Activated gamma-delta T cell (primary cell): ENCODE measurements at regions not wholly inside any gene's neighbourhood (a gene's known extent, or its start where the extent isn't known, plus 50 kb on each side); places are given as distances from the start of the nearest gene placed in this dataset.

Experiments used
- DNase-seq: peaks from one replicate; lab custom pipeline; 2025; lab: John Stamatoyannopoulos, UW

DNA sequence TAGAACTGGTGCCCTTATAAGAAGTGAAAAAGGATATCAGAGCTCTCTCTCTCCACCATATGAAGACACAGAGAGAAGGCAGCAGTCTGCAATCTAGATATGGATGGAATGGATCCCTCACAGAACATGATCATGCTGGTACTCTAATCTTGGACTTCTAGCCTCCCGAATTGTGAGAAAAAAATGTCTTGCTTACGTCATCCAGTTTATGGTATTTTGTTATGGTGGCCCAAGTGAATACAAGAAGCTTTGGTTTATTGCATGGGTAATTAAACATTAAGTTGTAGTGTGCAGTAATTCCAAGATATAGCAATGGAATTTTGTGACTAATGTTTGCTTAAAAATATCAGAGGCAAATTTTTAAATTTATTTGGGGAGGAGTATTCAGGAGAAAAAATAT is 1667.4 kb upstream of the SLC39A10 start:
- DNase-seq: no peak

DNA sequence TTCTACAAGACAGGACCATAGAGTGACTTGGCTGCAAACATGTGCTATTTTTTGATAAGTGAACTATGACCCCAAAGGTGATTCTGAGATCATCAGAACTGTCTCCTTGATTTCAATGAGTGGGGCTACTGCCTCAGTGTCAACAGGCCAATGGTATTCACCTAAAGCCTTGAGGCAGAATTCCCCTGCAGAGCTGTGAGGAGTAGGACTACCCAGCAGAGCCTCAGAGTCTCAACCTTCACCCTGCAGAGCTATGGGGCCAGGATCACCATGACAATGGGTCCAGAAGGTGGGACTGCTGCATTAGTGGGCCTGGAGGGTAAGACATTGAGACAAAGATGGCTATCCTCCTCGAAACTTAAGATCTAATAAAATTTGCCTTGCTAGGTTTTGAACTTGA is 1668.2 kb upstream of the SLC39A10 start:
- no peak for DNase-seq

DNA sequence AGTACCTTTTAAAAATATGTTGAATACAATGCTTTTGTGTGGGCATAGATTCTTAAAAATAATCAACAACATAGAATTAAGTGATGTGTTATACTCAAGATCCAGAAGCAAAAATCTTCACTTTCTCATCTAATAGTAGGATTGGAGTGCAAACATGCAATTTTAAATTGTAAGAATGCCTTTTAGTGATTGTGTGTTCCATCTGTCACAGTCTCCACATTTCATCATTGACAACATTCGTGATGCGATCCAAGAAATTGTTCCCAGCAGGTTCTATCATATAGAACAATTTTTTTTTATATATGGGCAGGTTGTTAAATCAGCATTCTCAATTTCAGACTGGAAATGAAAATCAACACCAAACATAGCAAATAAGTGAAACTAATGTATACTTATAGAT is 1671.8 kb upstream of the SLC39A10 start:
- no peak for DNase-seq

DNA sequence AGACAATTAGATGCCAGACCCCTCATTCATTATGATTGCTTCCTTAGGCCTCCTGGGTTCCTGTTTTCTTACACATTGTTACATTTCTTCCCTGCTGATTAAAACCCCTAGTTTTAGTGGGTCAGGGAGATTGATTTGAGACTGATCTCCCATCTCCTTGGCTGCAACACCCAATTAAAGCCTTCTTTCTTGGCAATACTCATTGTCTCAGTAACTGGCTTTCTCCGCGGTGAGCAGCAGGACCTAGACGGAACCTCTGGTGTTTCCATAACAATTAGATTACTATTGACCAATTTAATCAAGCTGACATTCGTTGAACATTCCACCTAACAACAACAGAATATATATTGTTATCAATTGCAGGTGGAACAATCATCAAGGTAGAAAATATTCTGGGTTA is 1676.4 kb upstream of the SLC39A10 start:
- DNase-seq: no peak

DNA sequence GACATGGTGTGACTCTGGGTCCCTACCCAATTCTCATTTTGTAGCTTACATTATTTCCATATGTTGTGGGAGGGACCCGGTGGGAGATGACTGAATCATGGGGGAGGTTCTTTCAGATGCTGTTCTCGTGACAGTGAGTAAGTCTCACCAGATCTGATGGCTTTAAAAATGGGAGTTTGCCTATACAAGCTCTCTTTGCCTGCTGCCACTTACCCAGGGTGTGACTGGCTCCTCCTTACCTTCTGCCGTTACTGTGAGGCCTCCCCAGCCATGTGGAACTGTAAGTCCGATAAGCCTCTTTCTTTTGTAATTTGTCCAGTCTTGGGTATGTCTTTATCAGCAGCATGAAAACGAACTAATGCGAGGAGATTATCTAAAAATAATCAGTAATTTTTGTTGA is 1683.2 kb upstream of the SLC39A10 start:
- no peak for DNase-seq

DNA sequence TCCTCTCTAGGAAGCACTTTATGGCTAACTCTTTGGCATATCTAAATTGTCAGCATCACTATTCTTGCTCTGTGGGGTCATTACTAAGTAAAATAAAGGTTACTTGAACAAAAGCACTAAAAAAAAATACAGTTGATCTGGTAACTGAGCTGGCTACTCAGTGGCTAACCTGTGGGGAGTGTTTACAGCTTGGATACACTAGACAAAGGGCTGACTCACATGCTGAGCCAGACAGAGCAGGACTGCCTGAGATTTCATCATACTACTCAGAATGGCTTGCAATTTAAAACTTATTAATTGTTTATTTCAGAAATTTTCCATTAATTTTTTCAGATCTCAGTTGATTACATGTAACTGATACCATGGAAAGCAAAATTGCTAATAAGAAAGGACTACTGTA is 1690.4 kb upstream of the SLC39A10 start:
- no peak for DNase-seq

DNA sequence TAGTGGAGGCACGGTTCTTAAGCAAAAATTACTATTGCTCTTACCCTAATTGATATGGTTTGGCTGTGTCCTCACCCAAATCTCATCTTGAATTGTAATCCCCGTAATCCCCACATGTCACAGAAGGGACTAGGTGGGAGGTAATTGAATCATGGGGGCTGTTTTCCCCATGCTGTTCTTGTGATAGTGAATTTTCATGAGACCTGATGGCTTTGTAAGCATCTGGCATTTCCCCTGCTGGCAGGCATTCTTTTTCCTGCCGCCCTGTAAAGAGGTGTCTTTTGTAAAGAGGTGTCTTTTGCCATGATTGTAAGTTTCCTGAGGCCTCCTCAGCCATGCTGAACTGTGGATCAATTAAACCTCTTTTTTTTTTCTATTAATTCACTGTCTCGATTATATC is 1691.8 kb upstream of the SLC39A10 start:
- no peak for DNase-seq

DNA sequence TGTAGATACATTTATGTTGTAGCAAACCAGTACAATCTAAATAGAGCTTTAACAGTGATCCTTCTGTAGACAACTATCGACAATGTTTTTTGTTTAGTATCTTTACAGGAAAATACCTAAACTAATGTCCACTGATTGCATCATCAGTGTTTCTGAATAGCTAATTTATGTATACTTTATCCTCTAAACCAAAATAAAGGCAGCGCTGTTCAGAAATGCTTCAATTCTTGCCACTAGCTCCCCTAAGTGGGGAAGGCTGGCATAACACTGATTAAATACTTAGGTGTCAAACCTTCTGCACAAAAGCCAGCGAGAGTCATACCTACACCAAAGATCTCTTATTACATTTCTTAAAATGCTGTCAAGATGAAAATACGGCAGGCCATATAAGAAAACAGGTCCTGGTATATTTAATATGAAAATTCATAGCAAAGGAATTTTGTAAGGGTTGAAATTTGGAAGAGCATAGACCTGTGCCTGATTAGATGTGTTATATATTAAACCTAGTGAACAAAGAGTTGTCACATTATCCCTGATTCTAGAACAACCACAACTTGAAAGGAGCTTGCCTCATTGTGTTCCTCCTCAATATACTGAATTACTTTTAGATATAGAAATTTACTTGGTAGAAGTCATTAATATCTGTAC is 1693.4 kb upstream of the SLC39A10 start:
- no peak for DNase-seq

DNA sequence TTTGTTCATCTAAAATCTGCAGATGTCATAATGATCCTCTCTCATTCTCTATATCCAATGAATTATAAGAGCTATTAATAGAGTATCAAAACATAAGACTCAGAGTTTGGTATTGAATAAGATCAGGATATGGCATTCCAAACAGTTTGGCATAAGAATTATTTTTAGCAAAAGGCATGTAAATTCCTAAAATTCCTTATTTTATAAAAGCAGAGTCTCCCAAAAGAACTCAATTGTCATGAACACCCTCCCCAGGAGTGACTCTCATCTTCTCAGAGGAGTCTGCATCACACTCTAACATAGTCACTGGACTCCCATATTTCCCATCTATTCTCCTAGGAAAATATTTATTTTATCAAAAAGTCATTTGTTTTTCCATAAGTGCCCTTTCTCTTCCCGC is 1710.2 kb upstream of the SLC39A10 start:
- no peak for DNase-seq

DNA sequence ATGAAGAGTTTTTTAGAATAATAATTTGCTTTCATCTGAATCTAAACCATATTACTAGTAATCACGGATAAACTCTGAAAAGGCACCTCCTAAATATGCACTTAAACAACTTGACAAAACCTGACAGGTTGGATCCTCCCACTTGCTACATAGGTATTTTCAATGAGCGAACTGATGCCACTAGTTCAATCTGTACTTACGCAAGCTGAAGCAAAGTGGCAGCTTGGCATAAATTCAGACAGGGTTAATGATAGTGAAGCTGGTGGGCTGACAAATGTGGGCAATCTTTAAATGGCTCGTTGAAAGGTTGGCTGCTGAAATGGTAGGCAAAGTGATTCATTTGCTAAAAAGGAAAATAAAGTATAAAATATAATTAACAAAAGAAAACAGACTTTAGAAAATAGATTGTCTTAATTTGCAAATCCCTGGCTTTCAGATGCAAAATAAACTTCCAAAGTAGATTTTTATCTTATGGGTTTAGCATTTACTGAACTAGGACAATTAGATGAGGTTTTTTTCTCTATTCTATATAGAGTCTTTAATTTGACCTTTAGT is 1713.5 kb upstream of the SLC39A10 start:
- no peak for DNase-seq

DNA sequence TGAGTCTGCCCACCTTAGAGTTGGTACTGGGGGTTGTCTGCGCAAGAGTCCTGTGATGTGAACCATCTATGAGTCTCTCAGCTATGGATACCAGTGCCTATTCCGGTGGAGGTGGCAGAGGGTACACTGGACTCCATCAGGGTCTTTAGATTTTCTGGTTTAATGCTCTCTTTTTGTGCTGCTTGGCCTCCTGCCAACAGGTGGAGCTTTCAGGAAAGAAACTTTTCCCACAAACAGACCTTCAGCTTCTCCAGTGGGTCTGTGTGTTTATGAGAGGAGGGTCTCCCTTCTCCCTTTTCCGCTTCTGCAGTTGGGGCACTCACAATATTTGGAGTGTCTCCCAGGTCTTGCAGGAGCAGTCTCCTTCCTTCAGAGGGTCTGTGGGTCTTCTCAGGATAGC is 1721.9 kb upstream of the SLC39A10 start:
- no peak for DNase-seq

DNA sequence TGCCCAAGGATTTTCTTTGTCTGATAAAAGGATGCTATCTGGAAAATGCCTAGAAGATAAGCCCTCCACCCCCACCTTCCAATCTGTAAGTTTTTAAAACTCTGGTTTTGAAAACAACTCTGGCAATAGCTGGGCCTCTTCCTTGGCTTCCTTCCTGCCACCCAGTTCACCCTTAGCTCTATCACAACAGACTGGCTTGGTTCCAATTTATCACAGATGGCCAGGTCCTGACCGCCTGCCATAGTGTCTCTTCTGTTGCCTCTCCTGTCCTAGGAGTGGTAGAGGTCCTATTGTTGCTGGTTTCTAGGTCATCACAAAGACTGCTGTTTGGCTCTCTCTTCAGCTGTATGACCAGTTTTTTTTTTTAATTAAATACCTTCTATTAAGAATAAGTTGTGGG is 1727.9 kb upstream of the SLC39A10 start:
- DNase-seq: no peak

DNA sequence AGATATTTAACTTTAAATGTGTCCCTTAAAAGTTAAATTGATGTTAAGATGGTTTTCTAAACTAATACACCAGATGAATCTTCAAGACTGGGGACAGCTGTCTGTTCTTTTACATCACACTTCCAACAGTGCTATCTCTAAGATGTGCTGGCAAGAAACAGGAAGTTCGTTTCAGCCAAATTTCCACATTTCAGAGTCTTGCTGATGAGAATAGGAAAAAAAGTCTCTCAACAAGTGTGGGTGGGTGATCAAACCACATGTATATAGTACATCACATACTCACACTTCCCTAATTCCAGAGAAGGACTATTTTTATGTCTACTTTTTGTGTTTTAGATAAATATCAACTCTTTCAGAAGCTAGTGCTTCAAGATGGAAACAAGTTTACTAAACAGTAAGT is 1712.8 kb upstream of the TMEFF2 start:
- no peak for DNase-seq

DNA sequence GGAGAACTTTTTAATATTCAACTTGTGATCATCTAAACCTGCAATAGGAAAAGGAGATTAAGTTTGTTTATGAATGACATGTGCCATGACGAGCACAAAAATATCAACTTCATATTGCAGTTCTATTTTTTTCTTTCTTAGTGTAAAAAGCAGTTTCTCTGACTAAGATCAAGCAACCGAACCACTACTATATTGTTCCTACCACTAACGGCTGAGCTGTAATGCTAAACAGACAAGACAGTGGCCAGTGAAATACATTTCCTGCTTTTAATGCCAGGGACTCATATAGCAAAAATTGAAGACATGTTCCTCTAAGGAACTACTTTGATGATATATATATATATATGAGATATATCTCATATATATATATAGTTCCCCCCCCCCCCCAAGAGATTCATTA is 1705.6 kb upstream of the TMEFF2 start:
- no peak for DNase-seq

DNA sequence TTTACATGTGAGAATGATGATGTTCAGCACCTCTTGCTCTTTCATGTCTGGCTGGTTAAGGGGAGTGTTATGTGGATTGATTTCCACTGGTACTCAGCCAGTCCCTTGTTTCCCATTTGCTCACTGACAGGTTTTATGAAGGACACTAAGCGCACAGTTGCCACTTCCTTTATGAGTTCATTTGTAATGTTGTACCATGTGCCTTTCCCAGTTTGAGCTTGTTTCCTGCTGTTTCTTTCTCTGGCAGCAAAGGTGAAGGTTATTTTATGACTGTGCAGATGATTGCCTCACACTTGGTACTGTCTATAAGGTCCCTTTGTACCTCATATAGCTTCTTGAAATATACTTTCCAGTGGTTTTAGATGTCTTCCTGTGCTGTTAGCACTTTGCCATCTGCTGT is 1700.5 kb upstream of the TMEFF2 start:
- no peak for DNase-seq

DNA sequence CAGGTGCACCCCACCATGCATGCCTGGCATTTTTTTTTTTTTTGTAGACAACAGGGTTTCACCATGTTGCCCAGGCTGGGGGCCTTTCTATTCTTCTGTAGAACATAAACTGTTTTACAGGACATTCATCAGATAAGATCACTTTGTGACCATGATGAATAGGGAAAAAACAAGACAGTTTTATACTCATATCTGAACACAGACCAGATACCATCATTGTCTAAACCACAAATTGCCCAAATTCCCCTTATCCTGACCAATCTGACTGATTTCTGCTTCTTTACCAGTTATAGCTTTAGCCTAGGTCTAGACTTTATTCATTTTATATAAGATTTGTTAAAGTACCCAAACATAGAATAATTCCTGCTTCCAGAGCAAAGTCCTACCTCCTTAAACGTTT is 1699.3 kb upstream of the TMEFF2 start:
- DNase-seq: no peak

DNA sequence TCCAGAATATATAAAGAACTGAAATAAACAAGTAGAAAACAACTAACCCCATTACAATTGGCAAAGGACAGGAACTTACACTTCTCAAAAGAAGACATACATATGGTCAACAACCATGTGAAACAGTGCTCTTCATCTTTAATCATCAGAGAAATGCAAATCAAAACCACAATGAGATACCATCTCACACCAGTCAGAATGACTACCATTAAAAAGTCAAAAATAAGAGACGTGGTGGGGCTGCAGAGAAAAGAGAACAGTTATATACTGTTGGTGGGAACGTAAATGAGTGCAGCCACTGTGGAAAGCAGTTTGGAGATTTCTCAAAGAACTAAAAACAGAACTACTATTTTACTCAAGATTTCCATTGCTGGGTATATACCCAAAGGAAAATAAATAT is 1696.3 kb upstream of the TMEFF2 start:
- DNase-seq: no peak

DNA sequence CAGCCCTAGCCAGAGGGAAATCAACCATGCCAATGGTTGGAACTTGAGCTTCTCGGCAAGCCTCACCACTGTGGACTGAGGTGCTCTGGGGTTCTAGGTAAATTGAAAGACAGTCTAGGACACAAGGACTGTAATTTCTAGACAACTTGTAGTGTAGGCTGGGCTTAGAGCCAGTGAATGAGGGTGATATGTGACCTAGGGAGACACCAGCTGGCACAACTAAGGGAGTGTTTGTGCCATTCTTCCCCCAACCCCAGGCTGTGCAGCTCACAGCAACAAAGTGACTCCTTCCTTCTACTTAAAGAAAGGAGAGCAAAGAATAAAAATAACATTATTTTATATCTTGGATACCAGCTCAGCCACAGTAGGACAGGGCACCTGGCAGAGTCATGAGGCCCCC is 1690.7 kb upstream of the TMEFF2 start:
- no peak for DNase-seq

DNA sequence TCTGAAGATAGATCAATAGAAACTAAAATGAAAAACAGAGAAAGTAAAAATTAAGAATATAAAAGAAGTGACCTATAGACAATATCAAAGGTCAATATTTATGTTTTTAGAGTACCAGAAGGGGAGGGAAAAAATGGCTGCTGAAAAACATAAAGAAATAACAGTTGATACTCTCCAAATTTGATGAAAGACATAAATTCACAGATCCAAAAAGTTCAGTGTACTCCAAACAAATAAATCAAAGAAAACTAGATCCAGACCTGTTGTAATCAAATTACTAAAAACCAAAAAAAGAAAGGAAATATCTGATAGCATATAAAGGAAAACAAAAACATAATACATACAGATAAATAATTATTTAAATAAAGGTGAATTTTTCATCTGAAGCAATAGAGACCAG is 1689.1 kb upstream of the TMEFF2 start:
- no peak for DNase-seq

DNA sequence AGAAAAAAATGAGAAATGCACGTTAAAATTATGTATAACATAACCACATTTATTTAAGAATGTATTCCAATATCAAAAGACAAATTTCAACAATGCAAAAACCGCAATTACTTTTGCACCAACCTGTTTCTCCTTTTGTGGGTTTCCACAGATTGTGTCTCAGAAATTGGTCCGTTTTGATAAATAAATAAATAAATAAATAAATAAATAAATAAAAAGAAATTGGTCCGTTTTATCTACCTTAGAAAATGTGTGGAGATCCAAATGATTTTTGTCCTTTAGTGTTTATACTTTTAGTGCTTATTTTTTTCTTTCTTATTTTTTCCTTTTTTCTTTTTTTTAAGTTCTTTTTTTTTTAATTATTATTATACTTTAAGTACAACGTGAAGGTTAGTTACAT is 1682.2 kb upstream of the TMEFF2 start:
- DNase-seq: no peak

DNA sequence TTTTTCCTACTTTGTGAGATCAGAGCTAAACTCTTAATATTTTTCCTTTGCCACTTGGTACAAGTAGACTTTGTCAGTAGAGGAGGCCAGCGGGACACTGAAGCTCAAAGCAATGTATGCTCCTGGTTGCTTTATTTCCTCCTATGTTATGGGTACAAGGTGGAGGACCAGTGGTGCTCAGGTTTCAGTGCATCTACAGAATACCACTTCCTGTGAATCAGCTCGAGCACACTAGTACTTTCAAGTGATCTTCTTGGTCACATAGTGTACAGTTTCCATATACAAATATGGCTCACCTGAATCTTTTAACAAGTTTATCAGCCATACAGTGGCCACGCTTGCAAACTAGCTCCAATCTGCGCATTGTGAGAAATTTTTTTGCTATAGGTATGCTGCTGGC is 1674.8 kb upstream of the TMEFF2 start:
- no peak for DNase-seq

DNA sequence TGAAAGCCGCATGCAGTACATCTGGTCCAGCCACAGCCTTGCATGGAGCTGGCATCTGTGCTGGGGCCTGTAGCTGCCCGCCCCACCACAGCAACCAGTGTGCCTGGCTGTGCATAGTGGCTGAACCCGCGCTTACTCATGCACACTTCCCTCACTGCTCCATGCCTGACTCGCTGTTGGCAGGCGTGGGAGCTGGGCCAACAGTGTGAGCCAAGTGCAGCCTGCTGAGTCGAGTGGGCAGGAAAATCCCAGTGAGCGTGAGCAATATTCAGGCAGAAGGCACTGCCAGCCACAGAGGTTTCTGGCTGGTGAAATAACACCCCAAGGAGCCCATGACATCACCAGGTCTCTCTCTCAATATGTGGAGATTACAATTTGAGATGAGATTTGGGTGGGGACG is 1674.1 kb upstream of the TMEFF2 start:
- DNase-seq: no peak

DNA sequence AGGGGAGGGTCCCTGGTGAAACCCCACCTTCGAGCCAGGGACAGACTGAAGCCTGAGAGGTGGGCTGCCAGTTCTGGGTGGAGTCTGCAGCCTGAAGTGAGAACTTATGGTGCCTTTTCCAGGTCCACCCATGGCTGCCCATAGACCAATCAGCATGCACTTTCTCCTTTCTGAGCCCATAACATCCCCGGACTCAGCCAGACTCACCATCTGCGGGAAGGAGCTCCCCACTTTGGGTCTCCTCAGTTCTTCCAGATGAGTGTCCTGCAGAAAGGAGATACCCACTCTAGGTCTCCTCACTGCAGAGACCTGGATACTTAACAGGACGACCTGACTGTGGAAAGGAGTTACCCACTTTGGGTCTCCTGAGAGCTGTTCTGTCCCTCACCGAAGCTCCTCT is 1673.4 kb upstream of the TMEFF2 start:
- DNase-seq: no peak

DNA sequence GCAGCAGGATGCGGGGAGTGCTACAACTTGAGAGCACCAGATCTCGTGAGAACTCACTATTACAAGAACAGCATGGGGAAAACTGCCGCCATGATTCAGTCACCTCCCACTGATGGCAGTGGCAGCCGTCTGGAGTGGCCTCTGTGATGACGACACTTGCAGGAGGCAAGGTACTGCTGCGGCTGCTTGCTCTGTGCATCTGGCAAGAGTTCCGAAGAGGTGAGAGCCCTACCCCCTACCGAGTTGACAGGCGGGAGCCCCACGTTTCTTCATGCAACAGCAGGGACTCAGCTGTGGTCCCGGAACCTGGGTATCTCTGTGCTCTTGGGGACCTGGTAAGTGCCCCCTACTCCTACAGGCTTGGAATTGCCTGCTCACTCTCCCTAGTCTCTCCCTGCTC is 1672.7 kb upstream of the TMEFF2 start:
- DNase-seq: no peak

DNA sequence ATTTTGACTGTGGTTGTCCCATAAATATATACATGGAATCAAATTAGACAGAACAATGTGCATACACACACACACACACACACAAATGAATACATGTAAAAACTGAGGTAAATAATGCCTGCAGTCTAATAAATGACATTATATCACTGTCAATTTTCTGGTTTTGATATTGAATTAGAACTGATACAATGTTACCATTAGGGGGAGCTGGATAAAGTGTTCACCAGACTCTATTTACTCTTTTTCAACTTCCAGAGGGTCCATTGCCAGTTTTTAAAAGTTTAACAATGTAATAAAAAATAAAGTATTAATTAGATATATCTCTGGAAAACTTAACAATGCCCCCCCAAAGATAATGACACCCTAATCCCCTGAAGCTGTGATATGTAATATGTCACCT is 1666.8 kb upstream of the TMEFF2 start:
- DNase-seq: no peak
